Small intestine (tissue), 7 donors: ENCODE measurements at regions not wholly inside any gene's neighbourhood (a gene's known extent, or its start where the extent isn't known, plus 50 kb on each side); places are given as distances from the start of the nearest gene placed in this dataset.

Source experiments
- DNase-seq, 2 donors: peaks; one replicate each; pipeline versions ENCODE4 v3.0.0 to v3.0.0-alpha.2; 2013
- FAIRE-seq: peaks from 2 replicates; lab custom pipeline; 2012; peaks lifted over from hg19 to GRCh38; lab: Jason Lieb, UNC
- H3K27ac ChIP-seq, 3 donors: one replicate each; pipeline ENCODE4 v1.5.1; 2013; ENCODE audit warnings: low read length in 2 of 3, mild to moderate bottlenecking in 2 of 3, control low read depth in 1 of 3, inconsistent platforms in 1 of 3, low read depth in 1 of 3, moderate library complexity in 1 of 3
- H3K27me3 ChIP-seq, 3 donors: one replicate each; pipeline ENCODE4 v1.6.1; 2013; ENCODE audit warnings: low read length in 3 of 3, inconsistent platforms in 1 of 3; ENCODE audit not compliant: control insufficient read depth in 3 of 3, insufficient read depth in 3 of 3
- H3K36me3 ChIP-seq, 3 donors: one replicate each; pipeline ENCODE4 v1.6.1; 2013; ENCODE audit warnings: low read length in 3 of 3, inconsistent platforms in 1 of 3, low read depth in 1 of 3, mild to moderate bottlenecking in 1 of 3, moderate library complexity in 1 of 3; ENCODE audit not compliant: control insufficient read depth in 3 of 3, insufficient read depth in 2 of 3
- H3K4me1 ChIP-seq, 3 donors: one replicate each; pipeline ENCODE4 v1.6.1; 2013; ENCODE audit warnings: low read length in 2 of 3, inconsistent platforms in 1 of 3, low read depth in 1 of 3, mild to moderate bottlenecking in 1 of 3, moderate library complexity in 1 of 3; ENCODE audit not compliant: control insufficient read depth in 3 of 3, insufficient read depth in 2 of 3
- H3K4me3 ChIP-seq, 3 donors: one replicate each; pipeline ENCODE4 v1.5.1; 2013; ENCODE audit warnings: low read length in 3 of 3, control low read depth in 1 of 3, inconsistent platforms in 1 of 3, low read depth in 1 of 3, mild to moderate bottlenecking in 1 of 3, moderate library complexity in 1 of 3
- H3K9me3 ChIP-seq, 2 donors: one replicate each; pipeline ENCODE4 v1.6.1; 2013; ENCODE audit warnings: low read depth in 1 of 2, low read length in 1 of 2; ENCODE audit not compliant: control insufficient read depth in 2 of 2, insufficient read depth in 1 of 2
- WGBS, 3 donors: extraction: QIAGEN DNeasy Blood & Tissue Kit; methylation state at CpG; one replicate each; pipeline ENCODE4 v1.1.7; 2013; 5-methylcytosine and 5-hydroxymethylcytosine counted together
- donor health status: healthy with polysubstance abuse.
- donor health status: control.
- donor health status: control.
- donor health status: Bipolar disorder and iron deficiency.
- donor health status: healthy.

GRCh38 chr3:111339017-111339416, 203.0 kb upstream of the CD96 start:
- DNase-seq, result no peak
- peaks cover 0 to 9% of the 10 kb centered on the region in 2 donors for H3K9me3 ChIP-seq
- H3K4me1 ChIP-seq, result no peaks in the 10 kb centered on the region
- H3K27ac ChIP-seq, result no peak overlapping the region
- no peaks in the 10 kb centered on the region for H3K36me3 ChIP-seq
- no peaks in the 10 kb centered on the region for H3K27me3 ChIP-seq
- H3K4me3 ChIP-seq, result no peak overlapping the region
- no peak for FAIRE-seq

GRCh38 chr3:111351334-111351733, 190.7 kb upstream of the CD96 start:
- WGBS, 3 donors, result 79 to 100% (median 86%) methylated on average over 1 of the region's 1 CpG
- H3K9me3 ChIP-seq, result peaks cover 0 to 3% of the 10 kb centered on the region in 2 donors
- H3K36me3 ChIP-seq, result no peaks in the 10 kb centered on the region
- H3K27ac ChIP-seq, result no peak overlapping the region
- H3K27me3 ChIP-seq, result no peaks in the 10 kb centered on the region
- DNase-seq (no peak), FAIRE-seq (no peak)
- H3K4me1 ChIP-seq, result no peaks in the 10 kb centered on the region
- H3K4me3 ChIP-seq, result no peak overlapping the region

- Histone ChIP-seq H3K27me3 (no peaks in the 10 kb centered on the region), H3K36me3 (no peaks in the 10 kb centered on the region), H3K27ac (no peak overlapping the region), H3K4me3 (no peak overlapping the region), H3K9me3 (peaks cover 0 to 3% of the 10 kb centered on the region in 2 donors), H3K4me1 (no peaks in the 10 kb centered on the region)
- DNase-seq (no peak), FAIRE-seq (no peak)
- 67 to 95% (median 78%) methylated on average over 2 of the region's 2 CpGs for WGBS, 3 donors
Observed at GRCh38 chr3:111352585-111352984, 189.4 kb upstream of the CD96 start.

- 66 to 72% (median 67%) methylated on average over 4 of the region's 4 CpGs for WGBS, 3 donors
- no peaks in the 10 kb centered on the region for H3K36me3 ChIP-seq
- no peak overlapping the region for H3K27ac ChIP-seq
- no peak overlapping the region for H3K4me3 ChIP-seq
- peaks cover 0 to 9% of the 10 kb centered on the region in 2 donors for H3K9me3 ChIP-seq
- FAIRE-seq (no peak), DNase-seq (no peak)
- H3K27me3 ChIP-seq, result no peaks in the 10 kb centered on the region
- no peaks in the 10 kb centered on the region for H3K4me1 ChIP-seq
Observed at GRCh38 chr3:111359261-111360030, 182.6 kb upstream of the CD96 start.

GRCh38 chr3:111362381-111363009, 179.5 kb upstream of the CD96 start:
- DNase-seq (no peak), FAIRE-seq (no peak)
- Histone ChIP-seq H3K36me3 (no peaks in the 10 kb centered on the region), H3K27me3 (no peaks in the 10 kb centered on the region), H3K4me3 (no peak overlapping the region), H3K9me3 (peaks cover 0 to 9% of the 10 kb centered on the region in 2 donors), H3K4me1 (no peaks in the 10 kb centered on the region), H3K27ac (no peak overlapping the region)
- WGBS, 3 donors, result 34 to 50% (median 44%) methylated on average over 1 of the region's 1 CpG

GRCh38 chr3:111366515-111366914, 175.5 kb upstream of the CD96 start:
- Histone ChIP-seq H3K9me3 (peaks cover 0 to 5% of the 10 kb centered on the region in 2 donors), H3K4me3 (no peak overlapping the region), H3K27me3 (no peaks in the 10 kb centered on the region), H3K36me3 (no peaks in the 10 kb centered on the region), H3K27ac (no peak overlapping the region), H3K4me1 (no peaks in the 10 kb centered on the region)
- FAIRE-seq (no peak), DNase-seq (no peak)
- 51 to 71% (median 64%) methylated on average over 4 of the region's 4 CpGs for WGBS, 3 donors

GRCh38 chr3:111368056-111368455, 173.9 kb upstream of the CD96 start:
- no peaks in the 10 kb centered on the region for H3K27me3 ChIP-seq
- H3K27ac ChIP-seq, result no peak overlapping the region
- 93 to 98% (median 94%) methylated on average over 1 of the region's 1 CpG for WGBS, 3 donors
- no peaks in the 10 kb centered on the region for H3K4me1 ChIP-seq
- H3K4me3 ChIP-seq, result no peak overlapping the region
- H3K36me3 ChIP-seq, result no peaks in the 10 kb centered on the region
- FAIRE-seq (no peak), DNase-seq (no peak)
- peaks cover 0 to 18% of the 10 kb centered on the region in 2 donors for H3K9me3 ChIP-seq

GRCh38 chr3:111369958-111370357, 172.0 kb upstream of the CD96 start:
- no peak for DNase-seq
- H3K4me3 ChIP-seq, result no peak overlapping the region
- no peaks in the 10 kb centered on the region for H3K27me3 ChIP-seq
- no peaks in the 10 kb centered on the region for H3K36me3 ChIP-seq
- no peaks in the 10 kb centered on the region for H3K4me1 ChIP-seq
- FAIRE-seq, result no peak
- H3K27ac ChIP-seq, result no peak overlapping the region
- H3K9me3 ChIP-seq, result peaks cover 2 to 28% of the 10 kb centered on the region in 2 donors
